ENCODE measurements at regions not wholly inside any gene's neighbourhood (a gene's known extent, or its start where the extent isn't known, plus 50 kb on each side); places are given as distances from the start of the nearest gene placed in this dataset.

DNA sequence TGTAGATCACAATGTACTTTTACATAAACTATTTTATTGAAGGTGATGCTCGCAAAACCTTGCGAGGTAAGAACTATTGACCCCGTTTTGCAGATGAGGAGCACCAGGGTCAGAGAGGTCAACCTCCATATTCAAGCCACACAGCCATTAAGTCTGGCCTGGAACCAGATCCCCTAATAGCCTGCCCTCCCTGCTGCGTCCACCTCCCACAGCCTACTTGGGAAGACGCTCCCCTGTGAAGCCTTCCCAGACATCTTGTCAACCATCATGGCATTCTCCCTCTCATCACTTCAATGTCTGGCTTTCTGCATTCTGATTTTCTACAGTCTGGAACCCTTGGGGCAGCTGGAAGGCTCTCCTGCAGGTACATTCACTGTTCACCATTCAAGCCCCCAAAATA is 101.0 kb downstream of the TTC32 start:
- in situ Hi-C loops (cut with MboI; ENCODE audit: low sequenced_read_pairs, unreplicated experiment), result no loop called here
- TF ChIP-seq, protein P1, sequence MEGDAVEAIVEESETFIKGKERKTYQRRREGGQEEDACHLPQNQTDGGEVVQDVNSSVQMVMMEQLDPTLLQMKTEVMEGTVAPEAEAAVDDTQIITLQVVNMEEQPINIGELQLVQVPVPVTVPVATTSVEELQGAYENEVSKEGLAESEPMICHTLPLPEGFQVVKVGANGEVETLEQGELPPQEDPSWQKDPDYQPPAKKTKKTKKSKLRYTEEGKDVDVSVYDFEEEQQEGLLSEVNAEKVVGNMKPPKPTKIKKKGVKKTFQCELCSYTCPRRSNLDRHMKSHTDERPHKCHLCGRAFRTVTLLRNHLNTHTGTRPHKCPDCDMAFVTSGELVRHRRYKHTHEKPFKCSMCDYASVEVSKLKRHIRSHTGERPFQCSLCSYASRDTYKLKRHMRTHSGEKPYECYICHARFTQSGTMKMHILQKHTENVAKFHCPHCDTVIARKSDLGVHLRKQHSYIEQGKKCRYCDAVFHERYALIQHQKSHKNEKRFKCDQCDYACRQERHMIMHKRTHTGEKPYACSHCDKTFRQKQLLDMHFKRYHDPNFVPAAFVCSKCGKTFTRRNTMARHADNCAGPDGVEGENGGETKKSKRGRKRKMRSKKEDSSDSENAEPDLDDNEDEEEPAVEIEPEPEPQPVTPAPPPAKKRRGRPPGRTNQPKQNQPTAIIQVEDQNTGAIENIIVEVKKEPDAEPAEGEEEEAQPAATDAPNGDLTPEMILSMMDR (IDR thresholded peaks at IDR 0.05; ENCODE audit: borderline replicate concordance, control extremely low read depth, extremely low read depth, insufficient read depth, missing control alignments), result no peak

DNA sequence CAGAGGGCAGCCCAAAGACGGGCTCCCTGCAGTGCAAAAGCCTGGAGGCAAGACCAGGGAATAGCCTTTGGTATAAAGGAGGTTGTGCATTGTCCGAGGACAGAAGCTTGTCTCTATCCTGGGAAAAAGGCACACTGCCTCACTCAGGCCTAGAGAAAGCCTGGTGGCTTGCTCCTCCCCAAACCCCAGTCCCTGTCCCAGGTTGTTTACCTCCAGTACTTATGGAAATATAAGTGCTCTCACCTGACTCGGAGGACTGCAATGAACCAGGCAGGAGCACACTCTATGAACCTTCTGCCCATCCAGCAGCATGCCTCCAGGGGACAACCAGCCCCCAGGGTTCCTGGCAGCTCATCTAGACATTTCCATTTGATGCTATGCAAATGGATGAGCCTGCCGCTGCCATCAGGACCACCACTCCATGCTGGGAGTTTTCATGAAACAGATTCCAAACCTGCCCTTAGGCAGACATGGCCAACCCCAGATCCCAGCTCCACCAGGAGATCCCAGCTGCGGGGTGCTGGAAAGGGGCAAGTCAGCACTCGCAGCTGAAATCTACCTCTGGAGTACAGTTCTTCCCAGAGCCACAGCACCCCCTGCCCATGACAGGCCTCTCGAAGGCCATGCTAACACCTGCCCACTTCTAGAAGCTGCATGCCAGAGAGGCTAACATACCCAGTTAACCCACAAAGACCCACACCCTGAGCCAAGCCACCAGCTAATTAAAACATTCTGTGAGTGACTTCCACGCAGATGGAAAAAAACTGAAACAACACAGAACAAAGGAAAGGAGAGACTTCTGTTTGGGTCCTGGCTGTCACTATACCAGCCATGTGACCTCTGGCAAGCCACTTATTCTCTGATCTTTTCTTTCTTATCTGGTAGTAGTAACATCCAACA is 101.7 kb downstream of the TTC32 start:
- TF ChIP-seq, protein P1 (IDR thresholded peaks at IDR 0.05; ENCODE audit: borderline replicate concordance, control extremely low read depth, extremely low read depth, insufficient read depth, missing control alignments), result no peak
- DNase-seq (ENCODE audit: low spot score), result no peak
- in situ Hi-C loops (cut with MboI; ENCODE audit: low sequenced_read_pairs, unreplicated experiment), result no loop called here

More for the DNA sequence above, 101.0 kb downstream of the TTC32 start:
- no peak for DNase-seq (ENCODE audit: low spot score)

DNA sequence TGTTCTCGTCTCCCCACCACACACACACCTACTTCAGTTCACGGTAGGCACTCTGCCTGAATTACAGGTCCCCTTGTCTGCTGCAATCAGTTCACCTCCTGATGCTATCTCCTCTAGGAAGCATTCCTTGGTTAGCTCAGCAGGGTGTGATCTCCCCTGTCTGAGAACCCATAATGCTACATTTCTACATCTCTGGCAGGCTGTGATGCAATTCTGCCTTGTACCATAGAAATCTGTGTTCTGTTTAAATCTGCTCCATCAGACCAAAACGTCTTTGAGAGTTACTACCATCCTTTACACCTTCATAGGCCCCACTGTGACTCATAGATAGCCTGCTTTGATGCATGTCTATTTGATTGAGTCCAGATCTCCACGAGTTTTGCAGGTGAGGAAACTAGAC is 103.9 kb downstream of the TTC32 start:
- in situ Hi-C loops (cut with MboI; ENCODE audit: low sequenced_read_pairs, unreplicated experiment), result no loop called here
- no peak for DNase-seq (ENCODE audit: low spot score)
- TF ChIP-seq, protein P1 (IDR thresholded peaks at IDR 0.05; ENCODE audit: borderline replicate concordance, control extremely low read depth, extremely low read depth, insufficient read depth, missing control alignments), result no peak

DNA sequence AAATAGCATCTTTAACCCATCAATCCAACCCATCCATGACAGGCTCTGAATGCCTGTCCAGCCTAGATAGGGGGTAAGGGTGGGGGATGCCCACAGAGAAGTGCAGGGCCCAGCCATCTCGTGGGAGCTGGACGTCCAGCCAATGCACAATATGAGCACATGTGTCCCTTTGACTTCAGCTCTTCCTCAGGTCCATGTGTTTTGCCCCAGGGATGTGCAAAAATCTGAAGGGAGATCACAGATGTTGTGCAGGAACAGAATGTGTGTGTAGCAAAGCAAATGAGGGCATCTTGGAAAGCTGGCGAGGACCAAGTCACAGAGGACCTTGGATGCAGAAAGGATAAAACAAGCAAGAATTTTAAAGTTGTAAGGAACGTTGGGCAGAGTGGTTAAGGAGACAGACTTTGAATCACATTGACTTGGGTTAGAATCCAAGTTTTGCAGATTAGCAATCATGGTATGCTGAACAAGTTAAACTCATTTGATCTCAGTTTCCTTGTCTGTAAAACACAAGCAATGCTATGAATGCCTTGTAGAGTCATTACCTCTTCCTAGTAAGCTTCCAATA is 104.5 kb downstream of the TTC32 start:
- DNase-seq (ENCODE audit: low spot score), result no peak
- TF ChIP-seq, protein P1 (IDR thresholded peaks at IDR 0.05; ENCODE audit: borderline replicate concordance, control extremely low read depth, extremely low read depth, insufficient read depth, missing control alignments), result no peak
- in situ Hi-C loops (cut with MboI; ENCODE audit: low sequenced_read_pairs, unreplicated experiment), result no loop called here

DNA sequence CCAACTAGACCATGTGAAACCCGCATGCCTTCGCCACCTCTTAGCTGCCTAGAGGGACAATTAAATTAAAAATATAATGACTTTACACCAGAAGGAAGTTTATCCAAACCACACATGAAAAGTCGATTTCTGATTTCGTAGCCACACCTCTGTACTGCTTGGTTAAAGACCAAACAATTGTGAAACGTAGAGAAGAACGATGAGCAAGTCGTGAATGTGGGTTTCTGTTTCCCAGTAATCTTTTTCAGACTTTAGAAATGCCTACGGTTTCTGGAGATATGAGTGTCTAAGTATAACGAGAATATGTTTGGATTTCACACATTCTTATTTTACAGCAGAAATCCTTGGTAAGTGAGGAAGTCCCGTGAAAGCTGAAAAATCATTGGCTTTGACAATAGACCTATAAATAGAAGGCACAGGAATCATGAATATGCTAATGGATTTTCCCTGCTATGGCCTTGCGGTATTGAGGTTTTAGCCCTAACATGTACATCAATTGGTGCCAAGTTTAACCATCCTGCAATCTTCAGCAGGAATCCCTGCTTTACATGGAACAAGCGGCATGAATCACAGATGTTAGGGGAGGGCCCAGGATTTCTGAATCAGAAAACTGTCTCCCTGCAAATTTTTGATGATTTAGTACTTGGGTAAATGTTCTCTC is 105.6 kb downstream of the TTC32 start:
- in situ Hi-C loops (cut with MboI; ENCODE audit: low sequenced_read_pairs, unreplicated experiment), result no loop called here
- DNase-seq (ENCODE audit: low spot score), result no peak
- TF ChIP-seq, protein P1 (IDR thresholded peaks at IDR 0.05; ENCODE audit: borderline replicate concordance, control extremely low read depth, extremely low read depth, insufficient read depth, missing control alignments), result no peak

DNA sequence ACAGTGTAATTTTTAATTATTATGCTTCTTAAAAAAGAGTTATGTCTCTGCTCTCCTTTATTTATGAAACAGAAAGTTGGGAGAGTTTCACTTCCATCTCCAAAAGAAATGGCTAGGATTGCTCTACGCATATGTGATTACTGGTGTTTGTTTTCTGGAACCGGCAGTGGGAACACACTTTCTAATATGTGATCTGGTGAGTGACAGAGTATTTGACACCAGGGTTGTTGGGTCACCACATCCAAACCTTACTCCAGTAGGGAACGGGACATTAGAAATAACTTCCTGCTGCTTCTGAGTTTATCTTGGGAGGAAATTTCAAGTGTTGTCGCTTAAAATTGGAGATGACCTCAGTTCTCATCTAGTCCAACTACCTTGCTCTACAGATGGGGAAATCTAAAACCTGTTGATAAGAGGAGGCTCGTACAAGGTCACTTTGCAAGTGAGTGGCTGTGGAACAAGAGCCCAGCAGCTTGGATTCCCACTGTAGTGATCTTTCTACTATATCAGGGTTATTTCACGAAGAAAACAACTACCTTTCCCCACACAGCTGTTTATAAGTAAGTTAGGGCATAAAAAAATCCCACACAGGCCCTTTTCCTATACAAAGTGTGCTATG is 108.5 kb downstream of the TTC32 start:
- in situ Hi-C loops (cut with MboI; ENCODE audit: low sequenced_read_pairs, unreplicated experiment), result no loop called here
- no peak for DNase-seq (ENCODE audit: low spot score)
- TF ChIP-seq, protein P1 (IDR thresholded peaks at IDR 0.05; ENCODE audit: borderline replicate concordance, control extremely low read depth, extremely low read depth, insufficient read depth, missing control alignments), result no peak
